ENCODE measurements at regions not wholly inside any gene's neighbourhood (a gene's known extent, or its start where the extent isn't known, plus 50 kb on each side); places are given as distances from the start of the nearest gene placed in this dataset.

DNA sequence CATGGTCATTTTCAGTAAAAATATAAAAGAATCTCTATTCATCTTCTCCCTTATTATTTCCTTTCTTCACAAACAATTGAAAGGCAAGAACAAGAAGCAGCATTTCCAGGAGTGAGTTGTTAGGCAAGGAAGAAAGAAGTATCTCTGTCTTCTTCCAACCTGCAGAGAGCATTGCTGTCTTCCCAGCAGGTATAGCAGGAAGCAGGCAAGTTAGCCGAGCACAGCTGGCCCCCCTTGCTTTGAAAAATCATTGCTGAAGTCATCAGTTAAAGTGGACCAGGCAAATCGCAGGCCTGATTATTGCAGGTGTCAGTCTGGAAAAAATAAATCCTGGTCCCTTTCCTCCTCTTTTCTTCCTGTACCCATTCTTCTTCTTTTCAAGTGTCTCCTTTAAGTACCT lies 353.1 kb upstream of the BRINP1 start:
- no peak for TF ChIP-seq ZFX (IDR thresholded peaks at IDR 0.05)
- H3K27ac ChIP-seq: no peak overlapping the region

DNA sequence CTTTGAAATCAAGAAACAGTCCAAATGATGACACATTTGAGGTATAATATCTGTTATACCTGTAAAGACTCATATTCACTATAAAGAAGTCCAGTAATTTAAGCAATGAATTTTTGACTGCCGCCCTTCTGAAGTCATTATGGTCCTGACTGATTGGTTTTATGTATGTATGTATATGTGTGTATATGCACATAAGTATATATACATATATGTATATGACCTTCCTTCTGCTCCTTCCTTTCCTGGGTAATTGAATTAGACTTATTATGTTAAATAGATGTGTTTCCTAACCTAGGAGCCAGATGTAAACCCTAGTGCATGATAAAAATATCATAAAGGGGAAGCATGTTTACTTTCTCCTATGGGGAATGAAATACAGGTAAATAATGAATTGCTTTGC lies 343.1 kb upstream of the BRINP1 start:
- TF ChIP-seq, protein P1, sequence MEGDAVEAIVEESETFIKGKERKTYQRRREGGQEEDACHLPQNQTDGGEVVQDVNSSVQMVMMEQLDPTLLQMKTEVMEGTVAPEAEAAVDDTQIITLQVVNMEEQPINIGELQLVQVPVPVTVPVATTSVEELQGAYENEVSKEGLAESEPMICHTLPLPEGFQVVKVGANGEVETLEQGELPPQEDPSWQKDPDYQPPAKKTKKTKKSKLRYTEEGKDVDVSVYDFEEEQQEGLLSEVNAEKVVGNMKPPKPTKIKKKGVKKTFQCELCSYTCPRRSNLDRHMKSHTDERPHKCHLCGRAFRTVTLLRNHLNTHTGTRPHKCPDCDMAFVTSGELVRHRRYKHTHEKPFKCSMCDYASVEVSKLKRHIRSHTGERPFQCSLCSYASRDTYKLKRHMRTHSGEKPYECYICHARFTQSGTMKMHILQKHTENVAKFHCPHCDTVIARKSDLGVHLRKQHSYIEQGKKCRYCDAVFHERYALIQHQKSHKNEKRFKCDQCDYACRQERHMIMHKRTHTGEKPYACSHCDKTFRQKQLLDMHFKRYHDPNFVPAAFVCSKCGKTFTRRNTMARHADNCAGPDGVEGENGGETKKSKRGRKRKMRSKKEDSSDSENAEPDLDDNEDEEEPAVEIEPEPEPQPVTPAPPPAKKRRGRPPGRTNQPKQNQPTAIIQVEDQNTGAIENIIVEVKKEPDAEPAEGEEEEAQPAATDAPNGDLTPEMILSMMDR (conservative IDR thresholded peaks at IDR 0.05): no peak
- no peak for TF ChIP-seq ZFX (IDR thresholded peaks at IDR 0.05)
- no peak overlapping the region for H3K27ac ChIP-seq

DNA sequence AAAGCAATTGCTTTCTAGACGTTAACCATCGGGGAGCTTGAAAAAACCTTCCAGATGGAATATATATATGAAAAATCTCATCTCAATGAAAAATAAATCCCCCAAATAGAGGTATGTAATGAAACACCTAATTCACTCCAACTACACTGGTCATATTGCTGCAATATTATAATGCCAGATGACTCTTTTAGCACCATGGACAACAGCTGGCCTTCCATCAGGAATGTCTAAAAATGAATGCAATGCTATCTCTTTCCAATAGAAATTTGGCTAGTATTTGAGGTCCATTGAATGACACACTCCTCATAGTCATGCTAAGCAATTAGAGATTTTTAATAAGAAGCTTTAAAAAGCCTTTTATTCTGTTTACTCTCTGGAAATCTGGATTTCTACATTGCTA lies 340.2 kb upstream of the BRINP1 start:
- TF ChIP-seq ZFX (IDR thresholded peaks at IDR 0.05): no peak
- TF ChIP-seq, protein P1 (conservative IDR thresholded peaks at IDR 0.05): no peak
- H3K27ac ChIP-seq: no peak overlapping the region

DNA sequence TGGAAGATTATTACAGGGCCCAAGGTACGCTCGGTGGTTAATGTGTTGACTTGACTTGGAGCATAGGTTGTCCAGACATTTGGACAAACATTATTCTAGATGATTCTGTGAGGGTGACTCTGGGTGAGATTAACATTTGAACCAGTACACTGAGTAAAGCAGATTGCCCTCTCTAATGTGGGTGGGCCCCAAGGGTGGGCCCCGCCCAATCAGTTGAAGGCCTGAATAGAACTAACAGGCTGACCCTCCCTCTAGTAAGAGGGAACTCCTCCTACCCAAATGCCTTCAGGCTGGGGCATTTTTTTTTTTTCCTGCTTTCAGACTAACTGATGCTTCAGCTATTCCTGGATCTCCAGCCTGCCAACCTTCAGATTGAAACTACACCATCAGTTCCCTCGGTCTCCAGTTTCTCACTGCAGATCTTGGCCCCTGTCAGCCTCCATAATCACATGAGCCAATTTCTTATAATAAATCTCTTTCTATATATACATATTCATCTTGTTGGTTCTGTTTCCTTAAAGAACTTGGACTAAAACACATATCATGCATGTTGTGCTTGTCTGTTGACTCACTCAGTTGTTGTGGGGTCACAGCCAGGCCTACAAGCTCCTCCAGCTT lies 338.1 kb upstream of the BRINP1 start:
- no peak for TF ChIP-seq ZFX (IDR thresholded peaks at IDR 0.05)
- TF ChIP-seq, protein P1 (conservative IDR thresholded peaks at IDR 0.05): no peak
- H3K27ac ChIP-seq: no peak overlapping the region

GRCh38 chr9:119701651-119702050 lies 332.4 kb upstream of the BRINP1 start:
- no peak overlapping the region for H3K27ac ChIP-seq
- TF ChIP-seq, protein P1 (conservative IDR thresholded peaks at IDR 0.05): no peak
- no peak for TF ChIP-seq ZFX (IDR thresholded peaks at IDR 0.05)

- TF ChIP-seq ZFX (IDR thresholded peaks at IDR 0.05): no peak
- TF ChIP-seq, protein P1 (conservative IDR thresholded peaks at IDR 0.05): no peak
- H3K27ac ChIP-seq: no peak overlapping the region
Observed at GRCh38 chr9:119698535-119698934, 329.3 kb upstream of the BRINP1 start.

DNA sequence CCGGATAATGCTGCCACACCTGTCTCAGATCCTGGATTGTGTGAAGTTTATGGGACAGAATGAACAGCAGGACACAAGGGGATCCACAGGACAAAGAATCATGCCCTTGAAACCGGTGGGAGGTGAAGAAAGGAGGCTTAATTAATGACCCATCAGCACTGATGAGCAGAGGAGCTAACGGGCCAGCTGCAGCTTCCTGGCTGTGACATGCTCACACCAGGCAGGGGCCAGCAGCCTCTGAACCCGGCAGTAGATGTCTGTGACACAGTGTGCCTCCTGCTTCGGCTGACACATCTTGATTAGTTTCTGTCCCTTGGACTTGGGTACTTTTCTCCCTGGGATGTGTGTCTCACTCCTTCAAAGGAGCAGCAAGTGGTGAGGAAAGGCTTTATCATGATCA lies 328.8 kb upstream of the BRINP1 start:
- H3K27ac ChIP-seq: no peak overlapping the region
- TF ChIP-seq, protein P1 (conservative IDR thresholded peaks at IDR 0.05): no peak
- no peak for TF ChIP-seq ZFX (IDR thresholded peaks at IDR 0.05)

DNA sequence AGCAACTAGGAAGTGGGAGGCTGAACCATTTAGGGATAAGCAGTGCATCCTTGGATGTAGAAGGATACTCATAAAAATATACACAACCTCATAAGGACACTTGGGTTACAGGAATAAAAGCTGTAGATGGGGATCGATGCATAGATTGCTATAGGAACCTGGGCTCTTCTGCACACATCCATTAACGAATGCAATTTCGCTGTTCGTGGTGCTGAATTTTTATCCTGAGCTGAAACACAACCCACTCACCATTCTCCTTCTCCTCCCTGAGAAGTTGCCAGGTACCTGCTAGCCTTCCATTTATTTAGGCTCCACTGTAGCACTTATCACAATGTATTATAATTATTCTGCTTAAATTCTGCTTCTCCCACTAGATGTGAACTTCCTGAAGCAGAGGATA lies 320.6 kb upstream of the BRINP1 start:
- no peak overlapping the region for H3K27ac ChIP-seq
- TF ChIP-seq ZFX (IDR thresholded peaks at IDR 0.05): no peak
- TF ChIP-seq, protein P1 (conservative IDR thresholded peaks at IDR 0.05): no peak
